ENCODE measurements at regions not wholly inside any gene's neighbourhood (a gene's known extent, or its start where the extent isn't known, plus 50 kb on each side); places are given as distances from the start of the nearest gene placed in this dataset.
"Not testable (repeated sequence)": the region's sequence is repeated elsewhere in the genome, so short reads cannot be mapped to it uniquely, and the experiment has no call there.

- no peaks in the 10 kb centered on the region for H3K36me3 ChIP-seq
- WGBS, 2 donors = 70 to 80% methylated on average over 6 to 7 of the region's 7 CpGs
- intact Hi-C loops (cut with DNase I) = no loop called here
- TF ChIP-seq CTCF (IDR thresholded peaks at IDR 0.05) (no peak), POLR2A (IDR thresholded peaks at IDR 0.05) (no peak)
- H3K27me3 ChIP-seq = peaks cover 0 to 13% (median 0%) of the 10 kb centered on the region in 4 donors
- DNase-seq = no peak
- no peak overlapping the region for H3K4me3 ChIP-seq
- H3K4me1 ChIP-seq = peaks cover 0 to 20% (median 0%) of the 10 kb centered on the region in 3 donors
- H3K27ac ChIP-seq = no peak overlapping the region
- peaks cover 0 to 11% (median 6%) of the 10 kb centered on the region in 3 donors for H3K9me3 ChIP-seq
Measured at GRCh38 chr5:174493530-174493929, 230.9 kb upstream of the MSX2 start.

GRCh38 chr5:174497939-174498338 is 226.4 kb upstream of the MSX2 start:
- Histone ChIP-seq H3K9me3 (peaks cover 0 to 18% (median 13%) of the 10 kb centered on the region in 3 donors), H3K27me3 (peaks cover 0 to 17% (median 0%) of the 10 kb centered on the region in 4 donors), H3K4me1 (peaks cover 0 to 11% (median 0%) of the 10 kb centered on the region in 3 donors)
- H3K4me3 ChIP-seq; DNase-seq; H3K36me3 ChIP-seq; intact Hi-C loops (cut with DNase I); H3K27ac ChIP-seq: not testable (repeated sequence)
- WGBS, 2 donors = 75 to 89% methylated on average over 3 of the region's 3 CpGs

GRCh38 chr5:174498575-174498974 is 225.8 kb upstream of the MSX2 start:
- 39 to 70% methylated on average over 2 to 4 of the region's 4 CpGs for WGBS, 2 donors
- H3K9me3 ChIP-seq = peaks cover 0 to 18% (median 13%) of the 10 kb centered on the region in 3 donors
- DNase-seq = not testable (repeated sequence)

GRCh38 chr5:174500636-174501035 is 223.7 kb upstream of the MSX2 start:
- WGBS, 2 donors = 49 to 67% methylated on average over 5 of the region's 5 CpGs
- H3K36me3 ChIP-seq = no peaks in the 10 kb centered on the region
- intact Hi-C loops (cut with DNase I) = no loop called here
- peaks cover 0 to 18% (median 13%) of the 10 kb centered on the region in 3 donors for H3K9me3 ChIP-seq
- no peak overlapping the region for H3K4me3 ChIP-seq
- peaks cover 0 to 23% (median 0%) of the 10 kb centered on the region in 3 donors for H3K4me1 ChIP-seq
- TF ChIP-seq POLR2A (IDR thresholded peaks at IDR 0.05) = no peak
- no peak for TF ChIP-seq CTCF (IDR thresholded peaks at IDR 0.05)
- H3K27me3 ChIP-seq = peaks cover 0 to 15% (median 0%) of the 10 kb centered on the region in 4 donors
- no peak for DNase-seq
- H3K27ac ChIP-seq = no peak overlapping the region

More at GRCh38 chr5:174498575-174498974, 225.8 kb upstream of the MSX2 start:
- H3K36me3 ChIP-seq; intact Hi-C loops (cut with DNase I); H3K4me3 ChIP-seq; H3K27ac ChIP-seq: not testable (repeated sequence)
- Histone ChIP-seq H3K27me3 (peaks cover 0 to 15% (median 0%) of the 10 kb centered on the region in 4 donors), H3K4me1 (peaks cover 0 to 16% (median 0%) of the 10 kb centered on the region in 3 donors)

GRCh38 chr5:174501461-174502069 is 222.8 kb upstream of the MSX2 start:
- no peak for TF ChIP-seq CTCF (IDR thresholded peaks at IDR 0.05)
- TF ChIP-seq POLR2A (IDR thresholded peaks at IDR 0.05) = no peak
- Histone ChIP-seq H3K4me3 (no peak overlapping the region), H3K36me3 (no peaks in the 10 kb centered on the region), H3K27ac (no peak overlapping the region), H3K9me3 (peaks cover 0 to 18% (median 13%) of the 10 kb centered on the region in 3 donors), H3K27me3 (peaks cover 0 to 15% (median 0%) of the 10 kb centered on the region in 4 donors), H3K4me1 (peaks cover 0 to 16% (median 0%) of the 10 kb centered on the region in 3 donors)
- intact Hi-C loops (cut with DNase I) = no loop called here
- whole genome bisulfite sequencing, 2 donors = 28 to 42% methylated on average over 6 of the region's 6 CpGs
- no peak for DNase-seq

- Histone ChIP-seq H3K27ac (no peak overlapping the region), H3K4me1 (peaks cover 0 to 12% (median 0%) of the 10 kb centered on the region in 3 donors), H3K27me3 (peaks cover 0 to 16% (median 0%) of the 10 kb centered on the region in 4 donors), H3K4me3 (no peak overlapping the region), H3K36me3 (no peaks in the 10 kb centered on the region), H3K9me3 (peaks cover 0 to 12% (median 11%) of the 10 kb centered on the region in 3 donors)
- intact Hi-C loops (cut with DNase I) = no loop called here
- TF ChIP-seq POLR2A (IDR thresholded peaks at IDR 0.05) (no peak), CTCF (IDR thresholded peaks at IDR 0.05) (no peak)
- no peak for DNase-seq
Measured at GRCh38 chr5:174503086-174503460, 221.3 kb upstream of the MSX2 start.
